Thyroid gland (tissue), 4 donors: ENCODE measurements at regions not wholly inside any gene's neighbourhood (a gene's known extent, or its start where the extent isn't known, plus 50 kb on each side); places are given as distances from the start of the nearest gene placed in this dataset.

Source experiments
- CTCF ChIP-seq, 6 experiments: fragments of 200-600 bp in 3 of 6; fragments of 450-650 bp in 3 of 6; sonication (generic) in 3 of 6; IDR thresholded peaks; one replicate each; pipeline ENCODE4 v1.5.1; 2016 to 2019; ENCODE audit warnings: antibody characterized with exemption in 6 of 6, mild to moderate bottlenecking in 2 of 6, inconsistent platforms in 1 of 6, moderate library complexity in 1 of 6
- POLR2A ChIP-seq, 2 donors: fragments of 450-650 bp; IDR thresholded peaks; one replicate each; pipeline ENCODE4 v1.6.1; 2017; ENCODE audit warnings: antibody characterized with exemption in 2 of 2, mild to moderate bottlenecking in 2 of 2, moderate library complexity in 1 of 2

DNA sequence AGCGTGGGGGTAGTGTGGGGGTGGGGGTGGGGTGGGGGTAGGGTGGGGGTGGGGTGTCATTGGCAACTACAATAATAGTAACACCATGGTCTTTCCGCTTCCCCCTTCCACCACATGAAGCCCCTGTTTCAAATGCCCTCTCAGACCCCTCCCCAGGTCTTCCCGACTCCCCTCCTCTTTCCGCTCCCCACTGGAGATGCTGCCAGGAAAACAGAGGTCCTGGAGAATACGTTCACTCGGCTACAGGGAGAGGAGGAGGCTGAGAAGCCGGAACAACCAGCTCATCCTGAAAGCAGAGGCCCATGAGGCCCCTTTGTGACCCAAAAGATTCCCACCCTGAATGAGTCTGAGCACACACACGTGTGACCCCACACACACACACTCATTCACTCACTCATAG lies 75.4 kb downstream of the CPN2 start:
- no peak for TF ChIP-seq CTCF (IDR thresholded peaks at IDR 0.05)
- TF ChIP-seq POLR2A (IDR thresholded peaks at IDR 0.05), result no peak
